HFFc6 (cell line): ENCODE measurements at regions not wholly inside any gene's neighbourhood (a gene's known extent, or its start where the extent isn't known, plus 50 kb on each side); places are given as distances from the start of the nearest gene placed in this dataset.

Experiments used
- DNase-seq: peaks from one replicate; pipeline ENCODE4 v3.0.0-alpha.2; 2018
- H3K27ac Mint-ChIP-seq: 2 replicates; pipeline ENCODE4 v1.8.0; 2020; ENCODE audit warnings: mild to moderate bottlenecking, mixed read lengths
- H3K27me3 Mint-ChIP-seq: 2 replicates; pipeline ENCODE4 v1.8.0; 2021; ENCODE audit warnings: mild to moderate bottlenecking, moderate library complexity, mixed read lengths; ENCODE audit not compliant: insufficient read depth
- H3K36me3 Mint-ChIP-seq: 2 replicates; pipeline ENCODE4 v1.8.0; 2021; ENCODE audit warnings: low read depth, mixed read lengths
- H3K4me1 Mint-ChIP-seq: 2 replicates; pipeline ENCODE4 v1.8.0; 2020; ENCODE audit warnings: low read depth, mixed read lengths
- H3K4me3 Mint-ChIP-seq: 2 replicates; pipeline ENCODE4 v1.8.0; 2020; ENCODE audit warnings: mild to moderate bottlenecking, moderate library complexity, mixed read lengths
- H3K9me3 Mint-ChIP-seq: 2 replicates; pipeline ENCODE4 v1.8.0; 2020; ENCODE audit warnings: mild to moderate bottlenecking, mixed read lengths
- CTCF ChIP-seq: fragments of 200-600 bp; sonication (generic); IDR thresholded peaks from 2 replicates; pipeline ENCODE4 v1.5.0; 2021; ENCODE audit warnings: antibody characterized with exemption, mild to moderate bottlenecking

GRCh38 chr19:28574212-28574611 lies 638.7 kb downstream of the UQCRFS1 start:
- Mint-ChIP-seq H3K4me1 (no peaks in the 10 kb centered on the region), H3K27me3 (no peaks in the 10 kb centered on the region; the same call in 1 of the 2 replicates), H3K4me3 (no peak overlapping the region), H3K9me3 (peaks cover 60% of the 10 kb centered on the region), H3K36me3 (no peaks in the 10 kb centered on the region), H3K27ac (no peak overlapping the region)
- DNase-seq: no peak
- TF ChIP-seq CTCF: no peak

- no peaks in the 10 kb centered on the region; the same call in none of the 2 replicates for H3K27me3 Mint-ChIP-seq
- peaks cover 43% of the 10 kb centered on the region for H3K9me3 Mint-ChIP-seq
- no peak overlapping the region for H3K4me3 Mint-ChIP-seq
- DNase-seq: no peak
- H3K4me1 Mint-ChIP-seq: no peaks in the 10 kb centered on the region
- H3K36me3 Mint-ChIP-seq: peaks cover 4% of the 10 kb centered on the region; the same call in 1 of the 2 replicates
- no peak for TF ChIP-seq CTCF
- no peak overlapping the region for H3K27ac Mint-ChIP-seq
Measured at GRCh38 chr19:28569132-28570131, 643.5 kb downstream of the UQCRFS1 start.

GRCh38 chr19:28567834-28568233 lies 645.1 kb downstream of the UQCRFS1 start:
- Mint-ChIP-seq H3K9me3 (peaks cover 43% of the 10 kb centered on the region), H3K4me3 (no peak overlapping the region), H3K36me3 (peaks cover 4% of the 10 kb centered on the region; the same call in 1 of the 2 replicates), H3K4me1 (no peaks in the 10 kb centered on the region), H3K27me3 (no peaks in the 10 kb centered on the region; the same call in none of the 2 replicates), H3K27ac (no peak overlapping the region)
- no peak for TF ChIP-seq CTCF
- DNase-seq: no peak

GRCh38 chr19:28563964-28564921 lies 648.7 kb downstream of the UQCRFS1 start:
- no peaks in the 10 kb centered on the region for H3K4me1 Mint-ChIP-seq
- no peak for DNase-seq
- no peak overlapping the region for H3K27ac Mint-ChIP-seq
- H3K9me3 Mint-ChIP-seq: peaks cover 39% of the 10 kb centered on the region
- no peak for TF ChIP-seq CTCF
- peaks cover 4% of the 10 kb centered on the region; the same call in 1 of the 2 replicates for H3K36me3 Mint-ChIP-seq
- no peaks in the 10 kb centered on the region; the same call in 1 of the 2 replicates for H3K27me3 Mint-ChIP-seq
- no peak overlapping the region for H3K4me3 Mint-ChIP-seq

- no peaks in the 10 kb centered on the region for H3K36me3 Mint-ChIP-seq
- TF ChIP-seq CTCF: no peak; the same call in 1 of the 2 replicates
- no peaks in the 10 kb centered on the region; the same call in 1 of the 2 replicates for H3K27me3 Mint-ChIP-seq
- peaks cover 50% of the 10 kb centered on the region for H3K9me3 Mint-ChIP-seq
- DNase-seq: no peak
- no peaks in the 10 kb centered on the region for H3K4me1 Mint-ChIP-seq
- no peak overlapping the region for H3K4me3 Mint-ChIP-seq
- H3K27ac Mint-ChIP-seq: no peak overlapping the region
Measured at GRCh38 chr19:28560786-28561185, 652.2 kb downstream of the UQCRFS1 start.
